AG04449 (cell line): ENCODE measurements at regions not wholly inside any gene's neighbourhood (a gene's known extent, or its start where the extent isn't known, plus 50 kb on each side); places are given as distances from the start of the nearest gene placed in this dataset.

ENCODE experiments used
- CTCF ChIA-PET: fragments of 350-600 bp; formaldehyde crosslinking; extraction: SDS; loops from one replicate; lab custom pipeline; 2021; ENCODE audit warnings: antibody characterized with exemption; lab: Yijun Ruan, JAX
- POLR2A ChIA-PET: fragments of 400-600, 350-600 bp; formaldehyde crosslinking; extraction: SDS; loops from one replicate; lab custom pipeline; 2020; ENCODE audit warnings: antibody characterized with exemption, inconsistent platforms; lab: Yijun Ruan, JAX
- DNase-seq: peaks from one replicate; pipeline ENCODE4 v3.0.0-alpha.2; 2010; ENCODE audit warnings: low read depth, low spot score
- H3K4me3 ChIP-seq: 2 replicates; pipeline ENCODE4 v1.5.1; 2011; ENCODE audit warnings: low read depth, mild to moderate bottlenecking, control low read depth, low read length
- TF ChIP-seq, protein P1 (sequence below): IDR thresholded peaks from one replicate; pipeline ENCODE4 v1.5.1; 2011; ENCODE audit warnings: mild to moderate bottlenecking, moderate library complexity, low read length, control low read depth, inconsistent platforms; ENCODE audit not compliant: insufficient read depth; ENCODE audit errors: missing control alignments

DNA sequence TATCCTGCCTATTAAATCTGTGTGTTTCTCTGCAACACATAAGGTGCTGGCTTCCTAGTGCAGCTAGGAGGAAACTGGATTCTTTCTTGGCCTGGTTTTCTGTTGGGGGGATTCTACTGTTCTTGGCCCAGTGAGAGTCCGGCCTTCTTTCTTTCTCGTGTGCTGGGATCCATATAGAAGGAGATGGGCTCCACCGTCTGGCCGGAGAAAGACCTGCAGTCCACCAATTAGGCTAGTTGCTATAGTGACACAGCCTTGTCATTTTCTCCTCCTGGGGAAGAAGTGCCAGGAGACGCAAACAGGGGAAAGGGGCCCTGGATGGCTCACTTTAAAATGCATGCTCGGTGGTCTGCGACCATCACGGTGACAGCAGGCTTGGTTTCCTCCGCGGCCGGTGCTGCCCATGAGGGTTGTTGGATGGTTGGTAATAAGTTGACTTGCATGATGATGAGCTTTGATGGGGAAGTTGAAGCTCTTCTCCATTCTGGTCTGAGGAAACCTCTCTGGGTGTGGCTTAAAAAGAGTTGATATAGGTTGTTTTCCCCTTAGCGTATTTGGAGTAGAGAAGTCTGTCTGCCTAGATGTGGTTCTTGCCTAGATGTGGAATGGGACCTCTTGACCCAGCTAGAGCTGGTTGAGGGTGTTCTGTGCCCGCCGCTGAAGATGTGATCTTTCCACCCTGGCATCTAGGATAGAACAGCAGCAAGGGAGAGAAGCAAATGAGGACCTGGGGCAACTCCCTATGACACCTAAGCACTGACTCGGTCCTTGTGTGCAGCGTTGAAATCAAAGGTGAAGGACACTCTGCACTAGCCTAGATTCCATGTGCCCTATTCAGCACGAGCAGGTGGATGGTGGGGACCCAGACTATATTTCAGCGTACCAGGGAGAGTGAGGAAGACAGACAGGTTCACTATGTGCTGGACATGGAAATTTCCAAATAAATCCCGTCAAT, 1335.0 kb downstream of the BRD1 start:
- TF ChIP-seq, protein P1, sequence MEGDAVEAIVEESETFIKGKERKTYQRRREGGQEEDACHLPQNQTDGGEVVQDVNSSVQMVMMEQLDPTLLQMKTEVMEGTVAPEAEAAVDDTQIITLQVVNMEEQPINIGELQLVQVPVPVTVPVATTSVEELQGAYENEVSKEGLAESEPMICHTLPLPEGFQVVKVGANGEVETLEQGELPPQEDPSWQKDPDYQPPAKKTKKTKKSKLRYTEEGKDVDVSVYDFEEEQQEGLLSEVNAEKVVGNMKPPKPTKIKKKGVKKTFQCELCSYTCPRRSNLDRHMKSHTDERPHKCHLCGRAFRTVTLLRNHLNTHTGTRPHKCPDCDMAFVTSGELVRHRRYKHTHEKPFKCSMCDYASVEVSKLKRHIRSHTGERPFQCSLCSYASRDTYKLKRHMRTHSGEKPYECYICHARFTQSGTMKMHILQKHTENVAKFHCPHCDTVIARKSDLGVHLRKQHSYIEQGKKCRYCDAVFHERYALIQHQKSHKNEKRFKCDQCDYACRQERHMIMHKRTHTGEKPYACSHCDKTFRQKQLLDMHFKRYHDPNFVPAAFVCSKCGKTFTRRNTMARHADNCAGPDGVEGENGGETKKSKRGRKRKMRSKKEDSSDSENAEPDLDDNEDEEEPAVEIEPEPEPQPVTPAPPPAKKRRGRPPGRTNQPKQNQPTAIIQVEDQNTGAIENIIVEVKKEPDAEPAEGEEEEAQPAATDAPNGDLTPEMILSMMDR: peak; percentile 88
- POLR2A ChIA-PET: no interaction called here
- CTCF ChIA-PET: interaction anchor here (0.8 to 4.5 kb wide), 31 partner anchors 10 to 1699 kb away, joined by 3 to 43 read pairs (median 3); no protein-coding TSS in a partner anchor
- H3K4me3 ChIP-seq: no peak overlapping the region
- peak; percentile 23 for DNase-seq

DNA sequence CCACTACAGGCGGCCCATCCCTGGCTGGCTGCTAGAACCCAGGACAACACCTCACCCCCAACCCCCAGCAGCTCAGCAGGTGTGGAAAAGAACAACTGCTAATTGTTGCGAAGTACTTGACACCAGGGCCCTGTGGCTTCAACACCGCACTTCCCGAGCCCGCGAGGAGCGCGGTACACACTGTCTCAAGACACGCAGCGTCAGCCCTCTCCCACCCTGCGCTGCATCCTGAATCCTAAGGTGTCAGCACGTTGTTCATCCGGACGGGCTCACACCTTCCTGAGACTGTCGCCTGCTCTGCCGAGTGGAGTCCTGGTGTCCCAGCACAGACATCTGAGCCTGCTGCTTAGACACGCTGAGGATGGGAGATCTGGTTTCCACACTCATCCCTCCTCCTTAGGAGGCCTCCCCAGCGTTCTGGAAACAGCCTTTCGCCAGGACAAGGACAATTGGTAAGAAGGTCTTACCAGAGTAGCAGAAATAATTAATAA, 1336.2 kb downstream of the BRD1 start:
- TF ChIP-seq, protein P1: no peak
- ChIA-PET POLR2A (no interaction called here), CTCF (interaction anchor here (0.9 to 4.5 kb wide), 16 partner anchors 11 to 1698 kb away, joined by 3 to 43 read pairs (median 4); no protein-coding TSS in a partner anchor)
- DNase-seq: no peak
- peak overlapping the region; percentile 71 for H3K4me3 ChIP-seq

DNA sequence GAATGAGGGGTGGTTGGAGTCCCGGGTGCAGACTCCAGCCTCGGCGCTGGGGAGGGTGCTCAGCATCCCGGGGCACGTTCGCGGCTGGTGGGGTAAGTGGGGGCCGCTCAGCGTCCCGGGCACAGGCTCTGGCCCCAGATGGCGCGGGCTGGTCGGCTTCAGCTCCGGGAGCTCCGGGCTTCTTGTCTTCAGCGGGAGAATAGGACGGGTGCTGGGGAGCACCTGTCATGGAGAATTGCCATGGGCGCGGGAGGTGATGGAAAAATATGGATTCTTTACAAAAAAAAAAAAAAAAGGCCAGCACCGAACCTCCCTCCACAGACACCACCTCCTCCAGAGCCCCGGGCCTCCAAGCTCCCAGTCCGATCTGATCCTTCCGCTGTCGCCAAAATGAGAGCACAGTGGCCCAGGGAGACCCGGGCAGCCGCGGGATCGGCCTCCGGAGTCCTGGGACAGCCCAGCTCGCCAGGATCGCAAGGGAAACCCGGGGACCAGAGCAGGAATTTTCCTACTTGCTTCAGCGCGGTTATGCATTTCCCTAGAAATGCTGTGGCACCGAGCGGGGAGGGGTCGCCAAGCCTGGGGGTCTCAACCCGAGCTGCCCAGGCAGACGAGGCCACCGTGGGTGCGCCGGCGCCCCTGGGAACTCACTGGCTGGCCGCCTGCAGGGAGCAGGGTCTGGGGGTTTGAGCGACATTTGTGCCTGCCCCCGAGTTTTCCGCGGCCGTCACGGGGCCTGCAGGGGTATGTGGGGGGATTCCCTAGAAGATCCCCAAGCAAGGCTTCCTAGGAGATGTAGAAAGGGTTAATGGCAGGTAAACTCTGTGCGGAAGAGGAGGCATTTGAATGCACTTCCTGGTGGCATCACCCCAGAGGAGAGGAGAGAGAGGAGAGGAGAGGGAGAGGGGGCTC, 1336.9 kb downstream of the BRD1 start:
- ChIA-PET CTCF (interaction anchor here (0.8 to 4.5 kb wide), 10 partner anchors 34 to 1697 kb away, joined by 3 to 43 read pairs (median 3); no protein-coding TSS in a partner anchor), POLR2A (no interaction called here)
- DNase-seq: no peak
- TF ChIP-seq, protein P1: no peak
- H3K4me3 ChIP-seq: peak overlapping the region; percentile 71

DNA sequence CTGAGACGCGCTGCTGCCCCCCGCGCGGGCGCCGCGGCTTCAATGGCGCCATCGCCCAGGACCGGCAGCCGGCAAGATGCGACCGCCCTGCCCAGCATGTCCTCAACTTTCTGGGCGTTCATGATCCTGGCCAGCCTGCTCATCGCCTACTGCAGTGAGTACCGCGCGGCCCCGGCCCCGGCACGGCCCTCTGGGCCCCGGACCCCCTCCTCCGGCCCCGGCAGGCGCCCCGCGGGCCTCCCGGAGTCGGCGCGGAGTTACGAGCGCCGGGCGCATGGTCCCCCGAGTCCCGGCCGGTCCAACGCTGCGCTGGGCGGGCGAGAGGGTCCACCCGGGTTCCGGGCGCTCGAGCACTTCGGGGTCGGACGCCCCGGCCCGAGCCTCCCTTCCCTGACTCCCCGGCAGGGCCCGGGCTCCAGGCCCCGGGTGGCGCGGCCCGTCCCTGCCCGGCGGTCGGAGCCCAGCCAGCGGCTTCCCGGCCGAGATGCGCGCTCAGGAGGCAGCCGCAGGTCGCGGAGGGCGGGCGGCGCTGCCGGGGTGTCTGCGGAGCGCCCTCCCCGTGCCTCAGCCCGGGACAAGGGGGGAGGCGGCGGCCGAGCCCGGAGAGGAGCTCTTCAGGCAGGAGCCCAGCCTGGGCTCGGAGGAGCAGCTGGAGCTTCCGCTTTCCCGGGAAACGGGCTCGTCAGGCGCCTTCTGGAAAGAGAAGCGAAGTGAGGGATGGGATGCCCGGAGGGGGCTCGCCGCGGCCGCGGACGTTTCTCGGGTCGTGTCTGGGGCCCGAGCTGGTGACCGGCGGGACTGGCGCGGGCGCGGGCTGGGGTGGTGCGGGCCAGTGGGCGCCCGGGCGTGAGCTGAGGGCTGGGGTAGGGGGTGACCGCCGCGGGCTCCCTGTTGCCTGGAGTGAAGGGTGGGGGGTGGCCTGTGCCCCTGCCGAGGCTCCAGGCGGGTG, 1337.8 kb downstream of the BRD1 start:
- POLR2A ChIA-PET: no interaction called here
- H3K4me3 ChIP-seq: peak overlapping the region; percentile 71
- CTCF ChIA-PET: interaction anchor here (0.8 to 4.5 kb wide), 5 partner anchors 33 to 1645 kb away, joined by 3 to 43 read pairs (median 3); no protein-coding TSS in a partner anchor
- TF ChIP-seq, protein P1: no peak
- DNase-seq: no peak
